ENCODE measurements at regions not wholly inside any gene's neighbourhood (a gene's known extent, or its start where the extent isn't known, plus 50 kb on each side); places are given as distances from the start of the nearest gene placed in this dataset.

- dilution Hi-C loops (cut with MboI; ENCODE audit: extremely low pct_ligation_motif_present, low sequenced_read_pairs) (no loop called here), intact Hi-C loops (cut with micrococcal nuclease) (no loop called here)
- H3K36me3 ChIP-seq (ENCODE audit: control insufficient read depth in 2 of 2, extremely low read depth in 1 of 2, insufficient read depth in 2 of 2, low read length in 2 of 2) = no peaks in the 10 kb centered on the region
- ChIA-PET POLR2A (no interaction called here), CTCF (no interaction called here)
- no peaks in the 10 kb centered on the region for H3K9me3 ChIP-seq (replicated peaks; ENCODE audit: control insufficient read depth, insufficient read depth, low read length)
- no peak overlapping the region for H2AFZ ChIP-seq (ENCODE audit: low read depth, low read length)
- no peak overlapping the region for H3K4me3 ChIP-seq (replicated peaks in 1 of 3; ENCODE audit: insufficient read depth in 1 of 3, low read depth in 1 of 3, low read length in 3 of 3)
- H4K20me1 ChIP-seq (replicated peaks; ENCODE audit: control insufficient read depth, extremely low read depth, insufficient read depth, low read length) = no peaks in the 10 kb centered on the region
- no peak for DNase-seq (ENCODE audit: low read depth, low spot score)
- BruUV-seq (replicated peaks) = no TSS peak
- no peaks in the 10 kb centered on the region for H3K9me1 ChIP-seq (replicated peaks; ENCODE audit: control insufficient read depth, extremely low read depth, insufficient read depth, low read length)
- no peaks in the 10 kb centered on the region for H3K4me1 ChIP-seq (ENCODE audit: control insufficient read depth, extremely low read depth, insufficient read depth, low read length)
- no peak overlapping the region for H3K27ac ChIP-seq (ENCODE audit: insufficient read depth, low read depth, low read length)
- H3K4me2 ChIP-seq (ENCODE audit: insufficient read depth, low read length) = no peak overlapping the region
- no peaks in the 10 kb centered on the region for H3K79me2 ChIP-seq (ENCODE audit: control insufficient read depth, insufficient read depth, low read length)
- no peaks in the 10 kb centered on the region for H3K27me3 ChIP-seq (ENCODE audit: control insufficient read depth in 2 of 2, insufficient read depth in 2 of 2, low read length in 2 of 2)
- H3K9ac ChIP-seq (replicated peaks; ENCODE audit: extremely low read depth, insufficient read depth, low read length) = no peak overlapping the region
- FAIRE-seq = no peak
- TF ChIP-seq GATA2 (IDR thresholded peaks at IDR 0.05; ENCODE audit: insufficient read depth, insufficient read length, low read depth, low read length) (no peak), FOS (IDR thresholded peaks at IDR 0.05; ENCODE audit: borderline replicate concordance, insufficient read depth, low read length) (no peak), JUN (IDR thresholded peaks at IDR 0.05; ENCODE audit: borderline replicate concordance, insufficient read depth, insufficient read length, low read depth) (no peak), POLR2A (IDR thresholded peaks at IDR 0.05; ENCODE audit: low read depth, low read length) (no peak), MAX (IDR thresholded peaks at IDR 0.05; ENCODE audit: insufficient read depth, insufficient read length) (no peak), MYC (IDR thresholded peaks at IDR 0.05; ENCODE audit: low read depth, low read length) (no peak), POLR2AphosphoS5 (IDR thresholded peaks at IDR 0.05; ENCODE audit: insufficient read depth, low read depth, low read length) (no peak), EZH2 (IDR thresholded peaks at IDR 0.05; ENCODE audit: borderline replicate concordance, low read depth, low read length, severe bottlenecking) (no peak)
- TF ChIP-seq, protein P1, sequence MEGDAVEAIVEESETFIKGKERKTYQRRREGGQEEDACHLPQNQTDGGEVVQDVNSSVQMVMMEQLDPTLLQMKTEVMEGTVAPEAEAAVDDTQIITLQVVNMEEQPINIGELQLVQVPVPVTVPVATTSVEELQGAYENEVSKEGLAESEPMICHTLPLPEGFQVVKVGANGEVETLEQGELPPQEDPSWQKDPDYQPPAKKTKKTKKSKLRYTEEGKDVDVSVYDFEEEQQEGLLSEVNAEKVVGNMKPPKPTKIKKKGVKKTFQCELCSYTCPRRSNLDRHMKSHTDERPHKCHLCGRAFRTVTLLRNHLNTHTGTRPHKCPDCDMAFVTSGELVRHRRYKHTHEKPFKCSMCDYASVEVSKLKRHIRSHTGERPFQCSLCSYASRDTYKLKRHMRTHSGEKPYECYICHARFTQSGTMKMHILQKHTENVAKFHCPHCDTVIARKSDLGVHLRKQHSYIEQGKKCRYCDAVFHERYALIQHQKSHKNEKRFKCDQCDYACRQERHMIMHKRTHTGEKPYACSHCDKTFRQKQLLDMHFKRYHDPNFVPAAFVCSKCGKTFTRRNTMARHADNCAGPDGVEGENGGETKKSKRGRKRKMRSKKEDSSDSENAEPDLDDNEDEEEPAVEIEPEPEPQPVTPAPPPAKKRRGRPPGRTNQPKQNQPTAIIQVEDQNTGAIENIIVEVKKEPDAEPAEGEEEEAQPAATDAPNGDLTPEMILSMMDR (IDR thresholded peaks at IDR 0.05; ENCODE audit: extremely low read depth in 1 of 2, insufficient read depth in 1 of 2, low read depth in 1 of 2, low read length in 2 of 2) = no peak
These were observed 873.6 kb downstream of the C12orf50 start for GRCh38 chr12:87155621-87156020.

Data from endothelial cell of umbilical vein (primary cell).